GM12875 (cell line): ENCODE measurements at regions not wholly inside any gene's neighbourhood (a gene's known extent, or its start where the extent isn't known, plus 50 kb on each side); places are given as distances from the start of the nearest gene placed in this dataset.

ENCODE experiments used
- H3K4me3 ChIP-seq: one replicate; pipeline ENCODE4 v1.5.1; 2011; ENCODE audit warnings: low read depth, low read length, control low read depth
- CTCF ChIP-seq: IDR thresholded peaks from 2 replicates; pipeline ENCODE4 v1.5.1; 2011; ENCODE audit warnings: low read depth, mild to moderate bottlenecking, control low read depth, inconsistent platforms, low read length, moderate library complexity, borderline replicate concordance; ENCODE audit not compliant: insufficient read depth

- no peak overlapping the region for H3K4me3 ChIP-seq
- no peak for TF ChIP-seq CTCF
These were observed 212.0 kb upstream of the NFIA start for GRCh38 chr1:60870269-60870865.

GRCh38 chr1:60868901-60869663, 213.3 kb upstream of the NFIA start:
- no peak for TF ChIP-seq CTCF
- H3K4me3 ChIP-seq: no peak overlapping the region

- TF ChIP-seq CTCF: no peak
- no peak overlapping the region for H3K4me3 ChIP-seq
These were observed 214.6 kb upstream of the NFIA start for GRCh38 chr1:60867782-60868181.

- no peak for TF ChIP-seq CTCF
- no peak overlapping the region for H3K4me3 ChIP-seq
These were observed 215.3 kb upstream of the NFIA start for GRCh38 chr1:60866917-60867531.

- no peak for TF ChIP-seq CTCF
- no peak overlapping the region for H3K4me3 ChIP-seq
These were observed 216.0 kb upstream of the NFIA start for GRCh38 chr1:60866226-60866900.

GRCh38 chr1:60865166-60865565, 217.2 kb upstream of the NFIA start:
- no peak for TF ChIP-seq CTCF
- no peak overlapping the region for H3K4me3 ChIP-seq

GRCh38 chr1:60864722-60865121, 217.6 kb upstream of the NFIA start:
- TF ChIP-seq CTCF: no peak
- no peak overlapping the region for H3K4me3 ChIP-seq
